Stomach smooth muscle (tissue), 2 donors: ENCODE measurements at regions not wholly inside any gene's neighbourhood (a gene's known extent, or its start where the extent isn't known, plus 50 kb on each side); places are given as distances from the start of the nearest gene placed in this dataset.

Experiments used
- H3K27ac ChIP-seq: one replicate; pipeline ENCODE4 v1.7.0; 2013; ENCODE audit warnings: mild to moderate bottlenecking, low read length, inconsistent platforms
- H3K27me3 ChIP-seq, 2 donors: one replicate each; pipeline ENCODE4 v1.7.0; 2013; ENCODE audit warnings: low read length in 2 of 2; ENCODE audit not compliant: insufficient read depth in 2 of 2, control insufficient read depth in 1 of 2
- H3K36me3 ChIP-seq, 2 donors: one replicate each; pipeline ENCODE4 v1.7.0; 2013; ENCODE audit warnings: low read length in 2 of 2; ENCODE audit not compliant: control insufficient read depth in 2 of 2, insufficient read depth in 2 of 2
- H3K4me1 ChIP-seq: one replicate; pipeline ENCODE4 v1.7.0; 2013; ENCODE audit warnings: low read length; ENCODE audit not compliant: control insufficient read depth, insufficient read depth
- H3K4me3 ChIP-seq, 2 donors: one replicate each; pipeline ENCODE4 v1.7.0; 2013; ENCODE audit warnings: low read length in 2 of 2
- H3K9ac ChIP-seq, 2 donors: one replicate each; pipeline ENCODE4 v1.7.0; 2013; ENCODE audit warnings: low read length in 2 of 2, mild to moderate bottlenecking in 1 of 2
- H3K9me3 ChIP-seq, 2 donors: one replicate each; pipeline ENCODE4 v1.7.0; 2013; ENCODE audit warnings: low read length in 2 of 2; ENCODE audit not compliant: control insufficient read depth in 2 of 2
- donor health status: healthy.
- donor health status: Pancreatic carcinoma.

- Histone ChIP-seq H3K36me3 (no peaks in the 10 kb centered on the region), H3K4me3 (no peak overlapping the region), H3K4me1 (no peaks in the 10 kb centered on the region), H3K9me3 (no peaks in the 10 kb centered on the region), H3K9ac (no peak overlapping the region), H3K27ac (no peak overlapping the region), H3K27me3 (no peaks in the 10 kb centered on the region)
Observed at GRCh38 chr15:38028869-38029268, 94.4 kb downstream of the TMCO5A start.

DNA sequence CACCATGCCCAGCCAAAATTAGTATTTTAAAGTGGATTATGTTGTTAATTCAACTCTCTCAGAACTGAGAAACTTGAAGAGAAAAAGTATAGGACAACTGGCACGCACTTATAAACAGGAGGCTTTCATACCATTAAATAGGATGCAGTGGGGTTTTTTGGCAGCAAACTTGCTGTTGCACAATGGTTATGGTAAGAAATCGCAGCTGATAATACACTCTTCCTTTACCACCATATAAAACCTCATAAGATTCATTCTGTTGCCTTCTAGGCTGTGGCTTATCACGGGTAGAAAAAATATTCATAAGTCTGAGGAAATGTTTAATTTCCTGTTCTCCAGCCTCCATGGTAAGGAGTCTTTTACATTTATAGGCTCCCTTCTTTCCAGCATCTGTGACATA lies 95.3 kb downstream of the TMCO5A start:
- Histone ChIP-seq H3K36me3 (no peaks in the 10 kb centered on the region), H3K4me3 (no peak overlapping the region), H3K27ac (no peak overlapping the region), H3K4me1 (no peaks in the 10 kb centered on the region), H3K9ac (no peak overlapping the region), H3K9me3 (no peaks in the 10 kb centered on the region), H3K27me3 (no peaks in the 10 kb centered on the region)

DNA sequence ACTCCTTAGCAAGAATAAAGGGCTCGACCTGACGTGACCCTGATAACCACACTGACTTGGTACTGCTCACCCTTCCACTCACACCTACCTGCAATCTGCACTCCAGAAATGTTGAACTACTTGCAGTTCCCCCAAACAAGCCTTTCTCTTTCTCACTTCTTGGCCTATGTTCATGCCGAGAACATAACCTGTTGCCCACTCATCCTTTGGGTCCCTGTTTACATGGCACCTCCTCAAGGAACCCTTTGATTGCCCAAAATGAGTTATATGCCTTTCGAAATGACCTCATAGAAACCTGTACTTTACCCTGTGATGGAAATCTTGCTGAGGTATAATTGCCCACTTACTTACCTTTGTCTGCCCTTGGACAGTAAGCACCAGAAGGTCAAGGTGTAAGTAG lies 96.2 kb downstream of the TMCO5A start:
- Histone ChIP-seq H3K4me1 (no peaks in the 10 kb centered on the region), H3K27me3 (no peaks in the 10 kb centered on the region), H3K36me3 (no peaks in the 10 kb centered on the region), H3K9me3 (no peaks in the 10 kb centered on the region), H3K9ac (no peak overlapping the region), H3K27ac (no peak overlapping the region), H3K4me3 (no peak overlapping the region)

- no peak overlapping the region for H3K4me3 ChIP-seq
- H3K4me1 ChIP-seq = no peaks in the 10 kb centered on the region
- H3K9ac ChIP-seq = no peak overlapping the region
- H3K36me3 ChIP-seq = no peaks in the 10 kb centered on the region
- H3K27me3 ChIP-seq = no peaks in the 10 kb centered on the region
- no peaks in the 10 kb centered on the region for H3K9me3 ChIP-seq
- no peak overlapping the region for H3K27ac ChIP-seq
Observed at GRCh38 chr15:38035701-38036100, 101.3 kb downstream of the TMCO5A start.

DNA sequence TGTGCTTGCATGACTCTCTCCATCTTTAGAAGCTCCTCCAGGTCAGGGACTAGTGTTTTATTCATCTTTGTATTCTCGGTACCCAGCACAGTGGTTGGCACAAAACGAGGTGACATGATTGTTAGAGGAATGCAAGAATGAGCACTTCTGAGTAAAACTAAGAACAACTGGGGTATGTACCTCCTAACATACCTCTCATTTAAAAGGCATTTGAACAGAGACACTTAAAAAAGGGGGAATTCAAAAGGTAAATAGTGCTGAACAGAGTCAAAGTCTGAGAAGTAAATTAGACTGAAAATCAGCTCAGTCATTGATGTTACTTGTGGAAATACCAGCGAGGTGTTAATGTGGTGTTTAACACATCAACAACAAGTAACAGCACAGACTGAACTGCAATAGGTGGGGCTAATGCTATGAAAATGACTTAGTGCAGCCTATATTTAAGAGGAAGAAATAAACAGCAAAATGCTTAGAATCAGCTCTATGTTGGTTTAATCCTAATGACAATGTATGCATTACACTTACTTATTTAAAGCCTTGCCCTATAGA lies 102.4 kb downstream of the TMCO5A start:
- Histone ChIP-seq H3K9me3 (no peaks in the 10 kb centered on the region), H3K27me3 (no peaks in the 10 kb centered on the region), H3K27ac (no peak overlapping the region), H3K4me3 (no peak overlapping the region), H3K4me1 (no peaks in the 10 kb centered on the region), H3K36me3 (no peaks in the 10 kb centered on the region), H3K9ac (no peak overlapping the region)

DNA sequence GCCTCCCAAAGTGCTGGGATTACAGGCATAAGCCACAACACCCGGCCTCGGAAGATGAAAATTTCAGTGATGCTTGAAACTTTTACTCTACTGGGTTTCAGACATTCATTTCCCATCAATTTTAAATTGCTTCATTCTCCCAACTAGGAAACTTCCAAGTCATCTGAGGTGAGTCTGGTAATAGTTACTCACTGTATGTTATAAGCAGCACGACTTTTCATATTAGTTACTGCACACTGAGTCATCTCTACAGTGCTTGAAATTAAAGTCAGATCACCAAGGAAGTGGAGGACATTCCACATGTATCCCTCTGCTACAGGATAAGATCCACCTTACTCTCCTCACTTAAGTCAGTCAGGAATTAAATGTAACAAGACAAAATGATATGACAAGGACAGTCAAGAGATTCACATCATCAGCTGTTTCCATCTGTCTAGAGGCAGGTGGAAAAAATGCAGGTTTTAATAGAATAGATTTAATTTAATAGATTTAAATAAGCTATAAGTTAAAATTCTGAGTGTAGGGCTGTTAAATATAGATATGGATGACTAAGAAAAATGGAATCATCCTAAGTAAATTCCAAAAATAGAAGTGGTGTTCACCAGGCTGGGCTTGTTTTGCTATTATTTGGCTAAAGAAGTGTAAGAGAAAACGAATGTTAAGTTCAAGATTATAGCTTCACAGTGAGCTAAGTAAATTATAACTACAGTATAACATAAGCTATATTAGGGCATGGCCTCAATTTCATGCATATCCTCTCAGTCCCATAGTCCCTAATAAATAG lies 104.4 kb downstream of the TMCO5A start:
- no peaks in the 10 kb centered on the region for H3K4me1 ChIP-seq
- no peak overlapping the region for H3K27ac ChIP-seq
- no peaks in the 10 kb centered on the region for H3K27me3 ChIP-seq
- no peak overlapping the region for H3K4me3 ChIP-seq
- no peaks in the 10 kb centered on the region for H3K36me3 ChIP-seq
- no peak overlapping the region for H3K9ac ChIP-seq
- no peaks in the 10 kb centered on the region for H3K9me3 ChIP-seq

- Histone ChIP-seq H3K27ac (no peak overlapping the region), H3K27me3 (no peaks in the 10 kb centered on the region), H3K9ac (no peak overlapping the region), H3K4me3 (no peak overlapping the region), H3K9me3 (no peaks in the 10 kb centered on the region), H3K4me1 (no peaks in the 10 kb centered on the region), H3K36me3 (no peaks in the 10 kb centered on the region)
Observed at GRCh38 chr15:38040615-38041014, 106.2 kb downstream of the TMCO5A start.

GRCh38 chr15:38041576-38041975 lies 107.1 kb downstream of the TMCO5A start:
- H3K27me3 ChIP-seq = no peaks in the 10 kb centered on the region
- no peak overlapping the region for H3K27ac ChIP-seq
- H3K36me3 ChIP-seq = no peaks in the 10 kb centered on the region
- no peak overlapping the region for H3K4me3 ChIP-seq
- no peaks in the 10 kb centered on the region for H3K9me3 ChIP-seq
- no peaks in the 10 kb centered on the region for H3K4me1 ChIP-seq
- no peak overlapping the region for H3K9ac ChIP-seq

- H3K4me1 ChIP-seq = no peaks in the 10 kb centered on the region
- H3K4me3 ChIP-seq = no peak overlapping the region
- H3K27ac ChIP-seq = no peak overlapping the region
- H3K9ac ChIP-seq = no peak overlapping the region
- H3K9me3 ChIP-seq = no peaks in the 10 kb centered on the region
- H3K36me3 ChIP-seq = no peaks in the 10 kb centered on the region
- no peaks in the 10 kb centered on the region for H3K27me3 ChIP-seq
Observed at GRCh38 chr15:38042211-38042610, 107.8 kb downstream of the TMCO5A start.

- H3K9me3 ChIP-seq = no peaks in the 10 kb centered on the region
- H3K27me3 ChIP-seq = no peaks in the 10 kb centered on the region
- H3K9ac ChIP-seq = no peak overlapping the region
- no peak overlapping the region for H3K4me3 ChIP-seq
- no peak overlapping the region for H3K27ac ChIP-seq
- H3K4me1 ChIP-seq = no peaks in the 10 kb centered on the region
- H3K36me3 ChIP-seq = no peaks in the 10 kb centered on the region
Observed at GRCh38 chr15:38042707-38043445, 108.4 kb downstream of the TMCO5A start.
